Activated T-cell treated with anti-CD3 and anti-CD28 coated beads, Interleukin-2, amount 50 U/mL, for 72 hours (primary cell): ENCODE measurements at regions not wholly inside any gene's neighbourhood (a gene's known extent, or its start where the extent isn't known, plus 50 kb on each side); places are given as distances from the start of the nearest gene placed in this dataset.

Experiments used
- ATAC-seq, 2 donors: fragments of 150-1000 bp; cut with Tn5 transposase; replicated peaks in 1 of 2; 2 replicates each; pipeline ENCODE4 v1.10.0; 2021; ENCODE audit warnings: moderate library complexity in 2 of 2, mild to moderate bottlenecking in 1 of 2
- DNase-seq, 2 donors: peaks; one replicate each; pipeline ENCODE4 v3.0.0; 2021 to 2022; ENCODE audit warnings: mixed read lengths in 1 of 2
- H3K27ac Mint-ChIP-seq: one replicate; pipeline ENCODE4 v1.8.0; 2022; ENCODE audit warnings: mild to moderate bottlenecking, moderate library complexity, mixed read lengths
- H3K27me3 Mint-ChIP-seq: one replicate; pipeline ENCODE4 v1.8.0; 2022; ENCODE audit warnings: low read depth, mixed read lengths
- H3K36me3 Mint-ChIP-seq, 2 donors: one replicate each; pipeline ENCODE4 v1.8.0; 2022; ENCODE audit warnings: mixed read lengths in 2 of 2, mild to moderate bottlenecking in 1 of 2; ENCODE audit not compliant: insufficient read depth in 2 of 2
- H3K4me1 Mint-ChIP-seq: one replicate; pipeline ENCODE4 v1.8.0; 2022; ENCODE audit warnings: low read depth, mixed read lengths
- H3K4me3 Mint-ChIP-seq, 2 donors: one replicate each; pipeline ENCODE4 v1.8.0; 2022; ENCODE audit warnings: mild to moderate bottlenecking in 2 of 2, mixed read lengths in 2 of 2, moderate library complexity in 2 of 2
- H3K9me3 Mint-ChIP-seq, 2 donors: one replicate each; pipeline ENCODE4 v1.8.0; 2022; ENCODE audit warnings: mixed read lengths in 2 of 2

GRCh38 chr9:119002491-119002890 is 366.7 kb downstream of the BRINP1 start:
- ATAC-seq (no peak), DNase-seq (no peak)
- no peak overlapping the region for H3K27ac Mint-ChIP-seq
- H3K4me3 Mint-ChIP-seq, result no peak overlapping the region
- no peaks in the 10 kb centered on the region for H3K4me1 Mint-ChIP-seq
- H3K36me3 Mint-ChIP-seq, result no peaks in the 10 kb centered on the region
- H3K9me3 Mint-ChIP-seq, result peaks cover 1 to 5% of the 10 kb centered on the region in 2 donors
- no peaks in the 10 kb centered on the region for H3K27me3 Mint-ChIP-seq

DNA sequence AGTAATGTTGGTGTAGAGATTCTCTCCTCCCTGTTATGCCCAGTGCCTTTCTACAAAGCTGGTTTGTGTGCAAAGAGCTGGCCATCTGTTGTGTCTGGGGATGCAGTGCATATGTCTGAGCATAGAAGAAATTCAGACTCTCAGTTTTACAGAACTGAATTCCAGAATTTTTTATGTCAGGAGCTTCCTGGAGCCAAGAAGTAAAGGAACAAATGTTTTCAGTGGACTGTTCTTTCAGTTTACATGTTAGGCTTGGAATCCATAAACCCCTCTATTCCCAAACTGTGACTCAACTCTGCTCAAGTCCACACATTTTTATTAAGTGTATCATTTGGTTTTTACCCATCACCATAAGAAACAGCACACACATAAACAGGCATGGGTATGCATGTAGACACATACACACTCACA is 366.0 kb downstream of the BRINP1 start:
- Mint-ChIP-seq H3K27ac (no peak overlapping the region), H3K4me3 (no peak overlapping the region), H3K27me3 (no peaks in the 10 kb centered on the region), H3K36me3 (no peaks in the 10 kb centered on the region), H3K4me1 (no peaks in the 10 kb centered on the region), H3K9me3 (peaks cover 5% of the 10 kb centered on the region in 2 donors)
- ATAC-seq, result no peak
- DNase-seq, result no peak

DNA sequence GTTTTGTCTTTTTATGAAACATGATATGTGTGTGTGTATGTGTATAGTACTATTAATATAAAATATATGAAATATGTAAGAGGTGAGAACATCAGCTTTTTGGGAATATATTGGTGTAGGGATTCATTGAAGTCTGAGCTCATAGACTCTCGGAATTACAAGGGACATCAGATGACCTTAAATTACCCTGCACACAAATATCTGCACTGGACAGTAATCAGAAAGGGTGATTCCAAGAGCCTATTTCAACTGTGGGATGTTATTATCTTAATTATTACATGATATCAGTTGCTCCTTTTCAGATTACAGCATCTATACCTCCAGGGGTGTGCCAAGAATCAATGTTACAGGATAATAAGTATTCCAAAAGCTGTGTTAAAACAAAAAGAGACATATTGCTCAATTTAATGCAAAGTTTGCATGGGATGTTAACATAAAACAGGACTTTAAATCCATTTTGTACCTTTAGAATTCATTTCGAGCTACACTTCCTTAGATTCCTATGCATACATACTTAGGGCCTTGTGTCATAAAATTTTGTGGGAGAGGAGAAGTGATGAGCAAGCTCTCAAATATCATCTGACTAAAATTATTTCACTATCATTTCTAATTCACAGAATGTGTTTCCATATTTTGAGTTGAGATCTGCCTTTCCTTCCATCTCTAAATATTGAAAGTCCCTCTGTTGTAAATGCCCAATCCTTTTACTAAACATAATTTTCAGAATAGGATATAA is 365.2 kb downstream of the BRINP1 start:
- Mint-ChIP-seq H3K27ac (no peak overlapping the region), H3K27me3 (no peaks in the 10 kb centered on the region), H3K36me3 (no peaks in the 10 kb centered on the region), H3K9me3 (peaks cover 4 to 5% of the 10 kb centered on the region in 2 donors), H3K4me1 (no peaks in the 10 kb centered on the region), H3K4me3 (no peak overlapping the region)
- no peak for DNase-seq
- ATAC-seq, result no peak

GRCh38 chr9:119004618-119004990 is 364.6 kb downstream of the BRINP1 start:
- Mint-ChIP-seq H3K4me1 (no peaks in the 10 kb centered on the region), H3K9me3 (peaks cover 4 to 6% of the 10 kb centered on the region in 2 donors), H3K27me3 (no peaks in the 10 kb centered on the region), H3K4me3 (no peak overlapping the region), H3K27ac (no peak overlapping the region), H3K36me3 (no peaks in the 10 kb centered on the region)
- DNase-seq, result no peak
- ATAC-seq, result no peak

GRCh38 chr9:119005162-119005561 is 364.1 kb downstream of the BRINP1 start:
- no peak for ATAC-seq
- H3K36me3 Mint-ChIP-seq, result no peaks in the 10 kb centered on the region
- H3K4me1 Mint-ChIP-seq, result no peaks in the 10 kb centered on the region
- DNase-seq, result no peak
- no peak overlapping the region for H3K4me3 Mint-ChIP-seq
- H3K9me3 Mint-ChIP-seq, result peaks cover 4 to 6% of the 10 kb centered on the region in 2 donors
- no peaks in the 10 kb centered on the region for H3K27me3 Mint-ChIP-seq
- H3K27ac Mint-ChIP-seq, result no peak overlapping the region

GRCh38 chr9:119009249-119009648 is 360.0 kb downstream of the BRINP1 start:
- H3K27ac Mint-ChIP-seq, result no peak overlapping the region
- peaks cover 3 to 4% of the 10 kb centered on the region in 2 donors for H3K9me3 Mint-ChIP-seq
- H3K4me1 Mint-ChIP-seq, result no peaks in the 10 kb centered on the region
- H3K36me3 Mint-ChIP-seq, result no peaks in the 10 kb centered on the region
- H3K4me3 Mint-ChIP-seq, result no peak overlapping the region
- ATAC-seq, result no peak
- no peaks in the 10 kb centered on the region for H3K27me3 Mint-ChIP-seq
- DNase-seq, result no peak

- DNase-seq, result no peak
- no peak overlapping the region for H3K27ac Mint-ChIP-seq
- H3K9me3 Mint-ChIP-seq, result peaks cover 0 to 2% of the 10 kb centered on the region in 2 donors
- H3K36me3 Mint-ChIP-seq, result no peaks in the 10 kb centered on the region
- H3K4me3 Mint-ChIP-seq, result no peak overlapping the region
- H3K27me3 Mint-ChIP-seq, result no peaks in the 10 kb centered on the region
- H3K4me1 Mint-ChIP-seq, result no peaks in the 10 kb centered on the region
- no peak for ATAC-seq
Measured at GRCh38 chr9:119020284-119020683, 349.0 kb downstream of the BRINP1 start.

DNA sequence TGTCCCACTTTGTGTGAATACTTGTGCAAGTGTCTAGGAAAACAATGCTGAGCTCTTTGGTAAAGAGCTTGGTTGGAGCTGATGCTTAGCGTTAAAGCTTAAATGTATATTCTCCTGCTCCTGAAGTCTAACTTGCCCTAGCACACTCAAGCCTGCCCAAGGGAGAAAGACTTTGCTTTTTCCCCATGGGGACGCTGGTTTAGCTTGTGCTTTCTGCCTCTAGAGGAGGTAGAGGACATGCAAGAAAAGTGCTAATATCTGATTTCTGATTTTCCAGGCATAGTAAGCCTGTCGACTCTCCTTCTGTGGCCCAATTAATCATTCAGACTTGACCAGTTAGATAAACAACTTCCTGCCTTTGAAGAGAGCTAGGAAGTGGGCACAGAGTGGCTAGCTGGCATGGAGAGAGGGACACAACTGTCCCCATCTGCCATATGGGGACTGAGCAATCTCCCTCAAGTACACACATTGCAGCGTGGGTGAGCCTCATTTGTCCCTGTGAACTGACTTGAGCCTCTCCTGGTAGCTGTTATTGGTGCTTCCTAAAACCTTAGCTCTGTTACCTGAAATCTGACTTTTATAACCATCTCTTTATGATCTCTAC is 348.4 kb downstream of the BRINP1 start:
- no peak overlapping the region for H3K4me3 Mint-ChIP-seq
- DNase-seq (no peak), ATAC-seq (no peak)
- no peaks in the 10 kb centered on the region for H3K27me3 Mint-ChIP-seq
- peaks cover 0 to 2% of the 10 kb centered on the region in 2 donors for H3K9me3 Mint-ChIP-seq
- no peaks in the 10 kb centered on the region for H3K4me1 Mint-ChIP-seq
- no peak overlapping the region for H3K27ac Mint-ChIP-seq
- H3K36me3 Mint-ChIP-seq, result no peaks in the 10 kb centered on the region

DNA sequence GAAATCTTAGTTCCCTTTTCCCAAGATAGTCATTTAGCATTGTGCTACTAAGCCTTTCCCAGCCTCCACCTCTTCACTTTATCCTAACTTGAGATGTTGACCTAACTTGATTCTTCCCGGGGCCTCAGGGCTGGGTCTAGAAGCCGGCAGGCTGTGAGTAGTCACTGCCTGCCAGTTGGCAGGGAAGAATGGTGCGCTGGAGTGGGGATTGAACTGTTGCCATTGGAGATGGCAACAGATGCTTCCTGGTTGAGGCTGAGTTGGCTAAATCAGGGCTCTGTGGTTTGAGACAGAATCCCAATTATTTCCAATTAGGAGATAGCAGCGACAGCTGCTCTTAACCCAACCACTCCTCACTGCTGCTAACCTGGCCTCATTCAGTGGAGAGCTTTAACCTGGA is 343.1 kb downstream of the BRINP1 start:
- Mint-ChIP-seq H3K36me3 (no peaks in the 10 kb centered on the region), H3K9me3 (peaks cover 2 to 8% of the 10 kb centered on the region in 2 donors), H3K27ac (no peak overlapping the region), H3K27me3 (no peaks in the 10 kb centered on the region), H3K4me3 (no peak overlapping the region), H3K4me1 (no peaks in the 10 kb centered on the region)
- ATAC-seq (no peak), DNase-seq (no peak)

DNA sequence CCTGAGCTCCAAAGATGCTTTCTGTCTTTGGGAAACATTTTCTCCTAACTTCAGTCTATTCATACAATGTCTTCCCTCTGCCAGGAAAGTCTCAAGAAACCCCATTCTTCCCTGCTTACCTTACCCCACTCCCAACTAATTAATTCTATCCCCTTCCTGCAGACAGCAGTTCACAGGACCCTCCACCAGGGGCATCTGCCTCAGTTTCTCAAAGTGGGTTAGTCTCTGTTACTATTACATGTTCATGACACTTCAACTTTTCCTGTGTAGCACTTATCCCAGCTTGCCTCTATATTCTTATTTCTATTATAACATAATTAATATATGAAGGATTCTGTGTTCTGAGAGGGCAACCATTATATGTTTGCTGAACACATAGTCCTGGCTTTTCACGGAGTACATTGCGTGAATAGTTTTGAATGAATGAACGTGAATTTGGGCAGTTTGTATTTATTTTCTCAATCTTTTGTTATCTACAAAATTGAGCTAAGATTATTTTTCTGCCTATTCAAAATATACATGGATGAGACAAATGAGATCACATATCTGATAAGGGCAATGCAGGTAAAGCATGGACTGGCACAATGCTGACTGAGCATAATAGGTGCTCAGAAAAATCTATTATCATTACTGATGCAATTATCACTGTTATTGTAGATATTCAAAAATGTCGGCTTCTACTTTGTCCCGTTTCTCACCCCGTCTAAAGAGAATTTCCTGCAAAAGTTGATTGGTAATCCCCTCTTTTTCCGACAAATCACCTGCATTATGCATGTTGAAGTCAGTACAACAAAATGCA is 341.1 kb downstream of the BRINP1 start:
- ATAC-seq (no peak), DNase-seq (no peak)
- H3K27ac Mint-ChIP-seq, result no peak overlapping the region
- H3K9me3 Mint-ChIP-seq, result peaks cover 3 to 11% of the 10 kb centered on the region in 2 donors
- no peaks in the 10 kb centered on the region for H3K4me1 Mint-ChIP-seq
- H3K4me3 Mint-ChIP-seq, result no peak overlapping the region
- peaks cover 0 to 2% of the 10 kb centered on the region in 2 donors for H3K36me3 Mint-ChIP-seq
- H3K27me3 Mint-ChIP-seq, result no peaks in the 10 kb centered on the region

DNA sequence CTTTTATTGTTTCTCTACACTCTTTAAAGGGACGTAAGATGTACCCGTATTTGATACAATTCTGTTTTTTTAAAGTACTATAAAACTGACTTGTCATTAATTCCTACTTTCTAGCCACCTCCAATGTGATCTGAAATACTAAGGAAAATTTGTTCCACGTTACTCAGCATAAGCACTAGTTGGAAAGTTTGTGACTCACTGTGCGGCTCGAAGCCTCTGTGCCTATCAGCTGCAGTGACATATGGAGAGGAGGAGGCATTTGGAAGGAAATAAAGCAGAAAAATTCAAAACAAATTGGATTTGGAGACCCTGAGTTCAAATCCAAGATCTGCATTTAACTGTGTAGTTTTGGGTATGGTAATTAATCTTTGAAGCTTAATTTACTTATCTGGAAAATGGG is 339.3 kb downstream of the BRINP1 start:
- DNase-seq (no peak), ATAC-seq (no peak)
- Mint-ChIP-seq H3K9me3 (peaks cover 8 to 12% of the 10 kb centered on the region in 2 donors), H3K4me1 (no peaks in the 10 kb centered on the region), H3K36me3 (peaks cover 0 to 2% of the 10 kb centered on the region in 2 donors), H3K27me3 (no peaks in the 10 kb centered on the region), H3K27ac (no peak overlapping the region), H3K4me3 (no peak overlapping the region)

- ATAC-seq, result no peak
- Mint-ChIP-seq H3K27me3 (no peaks in the 10 kb centered on the region), H3K4me3 (no peak overlapping the region), H3K9me3 (peaks cover 7 to 8% of the 10 kb centered on the region in 2 donors), H3K4me1 (no peaks in the 10 kb centered on the region), H3K36me3 (peaks cover 0 to 2% of the 10 kb centered on the region in 2 donors), H3K27ac (no peak overlapping the region)
- no peak for DNase-seq
Measured at GRCh38 chr9:119033596-119033995, 335.6 kb downstream of the BRINP1 start.

- H3K9me3 Mint-ChIP-seq, result peaks cover 7 to 8% of the 10 kb centered on the region in 2 donors
Measured at GRCh38 chr9:119036969-119037368, 332.3 kb downstream of the BRINP1 start.

More at GRCh38 chr9:119036969-119037368, 332.3 kb downstream of the BRINP1 start:
- Mint-ChIP-seq H3K36me3 (peaks cover 0 to 2% of the 10 kb centered on the region in 2 donors), H3K27ac (no peak overlapping the region), H3K4me3 (no peak overlapping the region), H3K4me1 (no peaks in the 10 kb centered on the region), H3K27me3 (no peaks in the 10 kb centered on the region)
- ATAC-seq (no peak), DNase-seq (no peak)
